GM23338 (cell line): ENCODE measurements at regions not wholly inside any gene's neighbourhood (a gene's known extent, or its start where the extent isn't known, plus 50 kb on each side); places are given as distances from the start of the nearest gene placed in this dataset.

ENCODE experiments used
- ATAC-seq: fragments of 200-7000 bp; cut with Tn5 transposase; 3 replicates; pipeline ENCODE4 v1.9.1; 2020
- DNase-seq: peaks from one replicate; pipeline ENCODE4 v3.0.0-alpha.2; 2015; ENCODE audit warnings: low spot score
- H2AFZ ChIP-seq: fragments of 200-600 bp; sonication (generic); 2 replicates; pipeline ENCODE4 v1.8.0; 2016; ENCODE audit warnings: antibody characterized with exemption, mild to moderate bottlenecking, moderate library complexity
- H3F3A ChIP-seq: fragments of 200-600 bp; sonication (generic); replicated peaks from 2 replicates; pipeline ENCODE4 v1.8.0; 2017; ENCODE audit warnings: antibody characterized with exemption, mixed run types, low read depth
- H3K27ac ChIP-seq: fragments of 200-600 bp; sonication (generic); 2 replicates; pipeline ENCODE4 v1.6.1; 2016; ENCODE audit warnings: low read depth
- H3K27me3 ChIP-seq: fragments of 200-600 bp; sonication (generic); 2 replicates; pipeline ENCODE4 v1.8.0; 2016; ENCODE audit warnings: mild to moderate bottlenecking, mixed run types, moderate library complexity; ENCODE audit not compliant: insufficient read depth
- H3K36me3 ChIP-seq: fragments of 200-600 bp; sonication (generic); 2 replicates; pipeline ENCODE4 v1.8.0; 2016; ENCODE audit warnings: mild to moderate bottlenecking; ENCODE audit not compliant: insufficient read depth
- H3K4me1 ChIP-seq: fragments of 200-600 bp; sonication (generic); 2 replicates; pipeline ENCODE4 v1.8.0; 2016; ENCODE audit warnings: mild to moderate bottlenecking, moderate library complexity; ENCODE audit not compliant: insufficient read depth
- H3K4me2 ChIP-seq: fragments of 200-600 bp; sonication (generic); 2 replicates; pipeline ENCODE4 v1.7.1; 2017; ENCODE audit warnings: mixed run types
- H3K4me3 ChIP-seq: fragments of 200-600 bp; sonication (generic); 2 replicates; pipeline ENCODE4 v1.6.1; 2016; ENCODE audit warnings: mixed run types
- H3K79me2 ChIP-seq: fragments of 200-600 bp; sonication (generic); replicated peaks from 2 replicates; pipeline ENCODE4 v1.8.0; 2017; ENCODE audit warnings: mild to moderate bottlenecking; ENCODE audit not compliant: insufficient read depth
- H3K9me2 ChIP-seq: fragments of 200-600 bp; sonication (generic); 2 replicates; pipeline ENCODE4 v1.8.0; 2017; ENCODE audit not compliant: insufficient read depth
- H4K20me1 ChIP-seq: fragments of 200-600 bp; sonication (generic); replicated peaks from 2 replicates; pipeline ENCODE4 v1.8.0; 2017; ENCODE audit warnings: mild to moderate bottlenecking; ENCODE audit not compliant: insufficient read depth
- H3K27ac Mint-ChIP-seq: 2 replicates; pipeline ENCODE4 v1.8.0; 2020; ENCODE audit warnings: inconsistent platforms, mild to moderate bottlenecking, moderate library complexity, mixed read lengths
- H3K27me3 Mint-ChIP-seq: 3 replicates; pipeline ENCODE4 v1.8.0; 2022; ENCODE audit warnings: low read depth, mild to moderate bottlenecking, moderate library complexity, mixed read lengths, inconsistent platforms; ENCODE audit not compliant: insufficient read depth, poor library complexity
- H3K36me3 Mint-ChIP-seq: 3 replicates; pipeline ENCODE4 v1.8.0; 2021; ENCODE audit warnings: low read depth, mild to moderate bottlenecking, inconsistent platforms, moderate library complexity, mixed read lengths
- H3K4me1 Mint-ChIP-seq: 3 replicates; pipeline ENCODE4 v1.8.0; 2020; ENCODE audit warnings: mild to moderate bottlenecking, inconsistent platforms, mixed read lengths
- H3K4me3 Mint-ChIP-seq: 3 replicates; pipeline ENCODE4 v1.8.0; 2021; ENCODE audit warnings: moderate library complexity, mild to moderate bottlenecking, inconsistent platforms, mixed read lengths
- H3K9me3 Mint-ChIP-seq: 3 replicates; pipeline ENCODE4 v1.8.0; 2020; ENCODE audit warnings: moderate library complexity, mild to moderate bottlenecking, inconsistent platforms, mixed read lengths
- ETS1 ChIP-seq: IDR thresholded peaks from 2 replicates; pipeline ENCODE4 v1.6.1; 2016; ENCODE audit warnings: antibody characterized with exemption
- EZH2 ChIP-seq: fragments of 200-600 bp; sonication (generic); IDR thresholded peaks from one replicate; pipeline ENCODE4 v1.8.0; 2017; ENCODE audit warnings: antibody characterized with exemption, mild to moderate bottlenecking, low read depth; ENCODE audit not compliant: unreplicated experiment
- EZH2phosphoT487 ChIP-seq: fragments of 200-600 bp; sonication (generic); IDR thresholded peaks from one replicate; pipeline ENCODE4 v1.8.1; 2018; ENCODE audit warnings: antibody characterized with exemption; ENCODE audit not compliant: unreplicated experiment
- NANOG ChIP-seq: IDR thresholded peaks from 2 replicates; pipeline ENCODE4 v1.6.1; 2016; ENCODE audit warnings: antibody characterized with exemption, borderline replicate concordance
- POLR2AphosphoS5 ChIP-seq: IDR thresholded peaks from 2 replicates; pipeline ENCODE4 v1.6.1; 2016; ENCODE audit warnings: antibody characterized with exemption, low read depth
- ZNF331 ChIP-seq: fragments of 250-450 bp; sonication (Bioruptor Pico); IDR thresholded peaks from 2 replicates; pipeline ENCODE4 v1.5.0; 2020; ENCODE audit warnings: low read depth, mild to moderate bottlenecking, moderate library complexity
- ZNF462 ChIP-seq: fragments of 250-450 bp; sonication (Bioruptor Pico); IDR thresholded peaks from 2 replicates; pipeline ENCODE4 v1.5.0; 2020; ENCODE audit warnings: mild to moderate bottlenecking, moderate library complexity

- Histone ChIP-seq H3F3A (no peaks in the 10 kb centered on the region), H3K9me2 (no peaks in the 10 kb centered on the region), H3K36me3 (no peaks in the 10 kb centered on the region), H4K20me1 (no peaks in the 10 kb centered on the region), H3K27ac (no peak overlapping the region), H3K79me2 (peaks cover 17% of the 10 kb centered on the region; the same call in 1 of the 2 replicates), H3K4me1 (0 out of 2 replicates have a peak, but pooled peaks cover 5% of the 10 kb centered on the region), H2AFZ (no peak overlapping the region), H3K4me2 (no peak overlapping the region), H3K27me3 (no peaks in the 10 kb centered on the region), H3K4me3 (no peak overlapping the region)
- DNase-seq, result no peak
- TF ChIP-seq EZH2phosphoT487 (no peak), ZNF331 (no peak), ETS1 (no peak), NANOG (no peak), EZH2 (no peak), POLR2AphosphoS5 (no peak), ZNF462 (no peak)
- no peaks in the 10 kb centered on the region; the same call in 2 of the 3 replicates for H3K36me3 Mint-ChIP-seq
- H3K27me3 Mint-ChIP-seq, result no peaks in the 10 kb centered on the region
- no peaks in the 10 kb centered on the region for H3K9me3 Mint-ChIP-seq
- H3K4me3 Mint-ChIP-seq, result no peak overlapping the region
- 0 out of 2 replicates have a peak overlapping the region, but pooled peaks have one; percentile 1 for H3K27ac Mint-ChIP-seq
- ATAC-seq, result no peak
- peaks cover 7% of the 10 kb centered on the region; the same call in 2 of the 3 replicates for H3K4me1 Mint-ChIP-seq
Observed at GRCh38 chr13:74082741-74083160, 51.5 kb downstream of the KLF12 start.
